NCI-H2029 (cell line): ENCODE measurements at regions not wholly inside any gene's neighbourhood (a gene's known extent, or its start where the extent isn't known, plus 50 kb on each side); places are given as distances from the start of the nearest gene placed in this dataset.

Experiments
- DNase-seq: peaks from one replicate; lab custom pipeline; 2025; lab: John Stamatoyannopoulos, UW

DNA sequence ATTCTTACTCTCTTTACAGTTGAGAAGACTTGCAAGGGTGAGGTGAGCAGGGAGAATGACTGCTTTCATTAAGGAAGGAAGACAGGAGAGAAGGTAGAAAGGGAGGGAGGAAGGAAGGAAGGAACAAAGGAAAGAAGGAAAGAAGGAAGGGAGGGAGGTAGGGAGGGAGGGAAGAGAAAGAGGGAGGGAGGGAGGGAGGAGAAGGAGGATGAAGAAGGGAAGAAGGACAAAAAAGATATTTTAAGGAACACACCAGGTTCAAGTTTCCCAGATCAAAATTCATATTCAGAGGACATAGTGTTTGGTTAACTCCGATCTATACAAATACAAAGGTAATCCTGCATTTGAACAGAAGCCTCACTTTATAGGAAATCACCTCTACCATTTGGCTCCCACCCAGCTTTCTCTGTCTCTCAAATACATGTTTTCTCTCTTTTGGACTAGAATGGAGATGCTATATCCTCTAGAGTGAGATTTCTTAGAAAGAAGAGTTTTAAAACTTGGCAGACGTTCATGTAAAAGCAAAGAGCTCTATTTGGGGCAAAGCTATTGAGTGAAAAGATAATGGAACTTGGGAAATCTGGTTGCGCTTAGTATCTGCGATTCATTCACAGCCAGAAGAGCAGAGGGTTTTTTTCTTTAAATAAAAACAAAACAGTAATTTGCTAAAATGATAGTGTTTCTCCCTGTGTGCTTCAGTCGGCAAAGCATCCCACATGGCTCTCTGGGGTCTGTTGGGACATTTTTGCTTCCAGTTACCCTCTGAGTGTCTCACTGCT, 261.9 kb upstream of the LYZL1 start:
- DNase-seq, result no peak

DNA sequence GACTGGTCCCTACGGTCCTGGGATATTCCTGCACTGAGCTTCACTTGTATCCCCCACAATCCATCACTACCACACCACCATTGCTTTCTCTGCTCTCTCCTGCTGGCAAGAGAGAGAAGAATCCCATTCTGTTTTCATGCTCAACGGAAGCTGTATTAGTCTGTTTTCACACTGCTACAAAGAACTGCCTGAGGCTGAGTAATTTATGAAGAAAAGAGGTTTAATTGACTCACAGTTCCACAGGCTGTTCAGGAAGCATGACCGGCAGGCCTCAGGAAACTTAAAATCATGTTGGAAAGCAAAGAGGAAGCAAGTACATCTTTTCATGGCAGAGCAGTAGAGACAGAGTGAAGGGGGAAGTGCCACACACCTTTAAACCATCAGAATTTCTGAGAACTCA, 260.4 kb upstream of the LYZL1 start:
- DNase-seq, result no peak

DNA sequence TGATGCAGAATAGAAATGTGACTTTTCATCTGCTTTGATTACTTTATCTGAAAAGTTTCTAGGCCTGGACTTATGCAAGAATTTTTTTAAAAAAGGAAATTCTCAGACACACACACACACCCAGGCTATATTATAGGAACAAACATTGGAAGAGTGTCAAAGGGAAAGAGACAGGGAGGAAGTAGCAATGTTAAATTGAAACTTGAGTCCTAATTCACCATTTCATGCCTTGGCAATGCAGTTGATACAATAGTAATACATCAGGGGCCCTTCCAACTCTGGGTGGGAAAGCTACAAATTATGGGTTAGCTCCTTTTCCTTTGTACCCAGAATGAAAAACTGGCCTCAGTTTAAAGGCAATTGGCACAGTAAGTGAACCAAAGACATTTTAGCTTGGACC, 258.0 kb upstream of the LYZL1 start:
- DNase-seq, result no peak

DNA sequence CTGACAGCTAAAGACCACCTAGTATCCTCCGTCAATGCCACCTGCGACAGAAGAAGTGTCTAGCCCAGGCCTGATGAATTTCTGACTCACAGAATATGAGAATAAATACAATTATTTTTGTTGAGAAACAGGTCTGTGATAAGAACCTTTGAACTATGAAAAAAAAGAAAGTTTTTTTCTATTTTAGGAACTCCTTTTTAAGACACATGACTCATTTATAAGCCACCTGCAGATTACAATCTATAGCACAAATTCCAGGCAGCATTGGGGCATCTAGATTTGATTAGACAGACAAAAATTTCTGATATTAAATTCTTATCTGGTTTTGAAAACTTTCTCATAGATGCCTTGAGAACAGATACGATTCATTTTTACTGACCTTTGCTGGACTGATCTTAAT, 256.7 kb upstream of the LYZL1 start:
- no peak for DNase-seq

DNA sequence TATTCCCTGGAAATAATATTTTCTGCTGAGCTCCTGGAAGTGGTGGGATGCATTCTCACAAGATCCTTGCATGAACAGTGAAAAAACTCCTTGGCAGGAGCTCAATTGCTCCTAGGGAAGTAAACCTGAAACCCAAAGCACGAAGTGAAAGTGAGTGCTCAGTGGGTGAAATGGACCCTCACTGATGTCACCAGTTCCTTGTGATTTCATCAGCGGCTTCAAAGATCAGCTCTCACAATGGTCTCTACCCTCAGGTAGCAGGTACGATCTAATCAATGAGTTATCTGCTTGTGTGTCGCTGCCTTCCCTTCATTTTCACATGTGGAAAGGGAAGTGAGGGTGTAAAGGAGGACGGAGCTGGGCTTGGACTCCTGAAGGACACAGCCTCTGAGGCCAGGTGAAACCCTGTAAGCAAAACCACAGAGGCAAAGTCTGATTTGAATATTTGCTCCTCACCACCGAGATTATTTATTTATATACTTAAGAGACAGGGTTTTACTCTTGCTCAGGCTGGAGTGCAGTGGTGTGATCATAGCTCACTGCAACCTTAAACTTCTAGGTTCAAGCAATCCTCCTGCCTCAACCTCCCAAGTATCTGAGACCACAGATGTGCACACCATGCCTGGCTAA, 255.4 kb upstream of the LYZL1 start:
- no peak for DNase-seq

DNA sequence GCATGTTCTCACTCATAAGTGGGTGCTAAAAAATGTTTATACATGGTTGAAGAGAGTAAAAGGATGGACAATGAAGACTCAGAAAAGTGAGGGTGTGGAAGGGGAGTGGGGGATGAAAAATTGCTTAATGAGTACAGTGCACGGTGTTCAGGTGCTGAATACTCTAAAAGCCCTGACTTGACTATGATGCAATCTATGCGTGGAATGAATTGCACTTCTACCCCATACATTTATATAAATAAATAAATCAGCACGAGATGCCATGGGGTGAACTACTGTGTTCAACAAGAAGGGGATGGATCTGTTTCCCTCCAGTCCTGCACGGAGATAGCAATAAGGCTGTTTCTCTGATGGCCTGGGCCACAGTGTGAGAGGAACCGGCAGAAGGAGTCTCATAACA, 254.3 kb upstream of the LYZL1 start:
- no peak for DNase-seq

DNA sequence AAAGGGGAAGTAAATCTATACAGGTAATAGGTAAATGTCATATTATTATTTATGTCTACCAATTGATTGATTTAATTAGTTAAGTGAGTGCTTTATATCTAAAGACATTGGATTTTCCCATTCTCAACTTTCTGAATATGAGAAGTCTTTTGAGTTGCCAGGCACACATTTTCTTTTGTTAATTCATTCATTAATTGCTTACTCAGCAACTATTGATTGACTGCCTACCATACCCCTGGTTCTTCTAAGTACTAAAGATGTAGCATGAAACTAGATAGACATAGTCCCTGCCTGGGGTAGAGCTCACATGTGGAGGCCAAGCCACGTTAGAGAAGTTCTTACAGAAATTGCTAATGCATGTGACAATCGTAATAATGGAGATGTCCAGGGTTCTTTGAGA, 253.1 kb upstream of the LYZL1 start:
- DNase-seq, result no peak

DNA sequence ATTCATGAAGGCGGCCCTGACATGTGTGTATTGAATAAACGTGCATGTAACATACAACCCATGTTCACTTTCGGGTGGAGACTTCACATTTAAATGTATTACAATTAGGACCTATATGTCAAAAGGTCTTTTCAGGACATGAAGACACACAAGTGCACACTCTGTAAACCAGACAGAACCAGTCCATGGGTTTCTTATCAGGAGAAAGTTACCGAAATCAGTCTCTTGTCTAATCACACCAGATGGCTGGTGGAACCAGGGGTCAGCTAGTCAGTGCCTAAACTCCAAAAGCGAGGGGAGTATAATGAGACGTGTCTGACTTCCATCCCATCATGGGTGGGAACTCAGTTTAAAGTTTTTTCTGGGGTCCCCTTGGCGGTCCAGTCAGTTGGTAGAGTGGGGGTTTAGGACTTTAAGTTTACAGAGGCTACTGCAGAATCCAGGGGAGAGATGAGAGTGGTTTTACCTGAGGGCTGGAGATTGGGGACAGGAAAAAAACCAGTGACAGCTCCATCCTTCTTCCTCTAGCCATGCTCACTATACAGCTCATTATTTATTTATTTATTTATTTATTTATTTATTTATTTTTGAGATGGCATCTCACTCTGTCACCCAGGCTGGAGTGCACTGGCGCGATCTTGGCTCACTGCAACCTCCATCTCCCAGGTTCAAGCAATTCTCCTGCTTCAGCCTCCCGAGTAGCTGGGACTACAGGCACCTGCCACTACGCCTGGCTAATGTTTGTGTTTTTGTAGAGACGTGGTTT, 251.3 kb upstream of the LYZL1 start:
- DNase-seq, result no peak

DNA sequence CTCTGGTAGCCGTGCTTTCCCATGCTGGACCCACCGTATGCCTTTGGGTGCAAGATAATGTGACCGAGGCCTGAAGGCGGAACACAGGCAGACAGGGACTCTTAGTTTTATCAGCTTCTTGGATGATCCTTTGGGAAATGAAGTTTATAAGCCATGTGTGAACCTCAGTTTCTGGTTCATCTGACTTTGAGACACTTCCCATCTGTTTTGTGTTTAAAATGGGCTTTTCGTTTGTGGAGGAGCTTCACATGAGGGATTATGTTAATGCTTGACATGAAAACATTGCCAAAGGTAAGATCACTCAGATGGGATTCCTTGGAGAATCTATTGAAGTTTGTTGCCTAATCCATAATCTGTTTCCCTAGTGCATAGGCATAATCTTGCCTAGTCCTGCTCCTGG, 249.8 kb upstream of the LYZL1 start:
- DNase-seq, result no peak

DNA sequence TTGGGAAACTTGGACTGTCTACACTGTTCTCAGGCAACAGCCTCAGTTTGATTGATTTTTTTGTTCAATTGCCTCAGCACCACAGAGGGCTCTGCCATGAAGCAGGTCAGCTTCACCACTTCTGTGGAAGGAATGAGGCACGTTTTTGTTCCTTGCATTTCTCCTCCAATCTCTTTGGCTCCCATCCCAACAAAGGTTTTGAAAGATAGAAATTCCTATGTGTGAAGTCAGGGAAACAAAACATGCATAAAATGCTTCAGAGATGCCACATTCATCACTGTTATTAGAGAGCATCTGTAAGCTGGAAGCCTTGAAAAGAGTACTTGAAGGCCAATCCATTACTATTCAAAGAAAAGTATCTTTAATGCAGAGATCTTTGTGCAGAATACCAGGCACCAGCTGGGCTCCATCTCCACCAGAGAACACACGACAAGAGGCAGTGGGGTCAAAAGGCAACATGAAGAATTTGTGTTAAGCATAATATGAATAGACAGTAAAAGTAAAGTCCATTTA, 249.1 kb upstream of the LYZL1 start:
- no peak for DNase-seq

DNA sequence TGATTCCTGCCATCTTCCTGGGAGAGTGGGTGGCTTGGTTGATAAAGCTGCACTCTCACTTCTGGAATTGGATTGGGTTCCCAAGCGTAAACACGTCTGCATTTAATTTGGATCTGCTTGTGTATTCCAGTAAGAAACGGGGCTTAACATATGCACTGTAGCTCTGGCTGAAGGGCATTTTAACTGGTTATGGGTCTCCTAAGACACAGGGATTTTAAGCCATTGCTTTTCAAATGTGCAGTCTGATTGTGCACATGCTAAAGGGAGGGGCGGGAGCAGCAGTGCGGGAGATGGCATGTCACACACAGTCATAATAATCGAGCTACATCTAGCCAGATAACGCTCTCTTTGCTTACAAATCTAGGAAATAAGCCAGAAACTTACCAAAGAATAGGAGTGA, 247.3 kb upstream of the LYZL1 start:
- DNase-seq, result no peak

DNA sequence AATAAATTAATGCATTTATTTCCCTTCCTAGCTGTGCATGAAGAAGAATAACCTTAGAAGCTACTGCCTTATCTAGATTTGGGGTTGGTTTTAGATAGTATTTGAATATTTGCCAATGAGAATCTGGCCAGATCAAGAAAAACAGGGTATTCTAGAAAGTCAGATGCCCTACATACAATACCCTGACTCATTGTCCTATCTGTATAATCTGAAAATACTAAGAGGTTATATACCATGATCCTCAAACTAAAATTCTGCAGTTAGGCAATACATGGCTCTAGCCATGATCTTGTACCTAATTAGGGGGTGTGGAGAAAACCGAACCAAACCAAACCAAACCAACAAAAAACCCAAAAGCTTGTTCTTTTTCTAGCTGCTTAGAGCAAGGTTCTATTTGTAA, 240.4 kb upstream of the LYZL1 start:
- no peak for DNase-seq

DNA sequence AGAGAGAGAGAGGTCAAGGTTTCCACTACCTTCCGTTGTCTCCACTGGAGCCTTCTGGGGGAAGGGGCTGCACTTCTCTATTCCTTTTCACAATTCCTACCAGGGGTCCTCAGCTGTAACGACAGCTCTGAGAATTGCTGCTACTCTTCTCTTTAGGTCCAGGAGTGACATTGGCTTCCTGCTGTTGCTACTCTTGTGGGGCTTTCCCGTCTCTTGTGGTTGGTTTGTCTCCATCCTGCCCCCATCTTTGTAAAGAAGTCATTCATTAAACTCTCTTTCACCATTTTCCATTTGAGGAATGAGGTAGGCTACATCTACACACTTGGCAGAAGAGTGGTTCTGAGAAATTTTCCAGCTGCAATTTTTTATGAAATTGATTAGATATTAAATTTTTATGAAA, 238.8 kb upstream of the LYZL1 start:
- DNase-seq, result no peak

DNA sequence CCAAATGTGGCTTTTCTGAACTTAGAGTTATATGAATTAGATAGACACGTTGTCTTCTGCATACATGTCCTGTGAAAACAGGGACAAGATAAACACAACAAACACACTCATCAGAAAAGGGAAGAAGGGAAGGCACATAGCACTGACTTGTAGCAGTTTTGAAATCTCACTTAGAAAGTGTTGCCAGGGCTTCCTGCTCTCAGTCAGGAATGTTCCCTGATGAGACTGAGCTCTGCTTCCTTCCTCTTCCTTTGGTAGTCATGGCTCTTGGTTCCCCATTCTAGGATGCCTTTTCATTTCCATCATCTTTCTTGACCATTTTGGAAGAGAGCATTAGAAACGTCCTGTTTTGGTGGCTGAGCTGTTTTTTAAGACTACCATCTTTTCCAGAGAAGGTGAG, 233.8 kb upstream of the LYZL1 start:
- no peak for DNase-seq

DNA sequence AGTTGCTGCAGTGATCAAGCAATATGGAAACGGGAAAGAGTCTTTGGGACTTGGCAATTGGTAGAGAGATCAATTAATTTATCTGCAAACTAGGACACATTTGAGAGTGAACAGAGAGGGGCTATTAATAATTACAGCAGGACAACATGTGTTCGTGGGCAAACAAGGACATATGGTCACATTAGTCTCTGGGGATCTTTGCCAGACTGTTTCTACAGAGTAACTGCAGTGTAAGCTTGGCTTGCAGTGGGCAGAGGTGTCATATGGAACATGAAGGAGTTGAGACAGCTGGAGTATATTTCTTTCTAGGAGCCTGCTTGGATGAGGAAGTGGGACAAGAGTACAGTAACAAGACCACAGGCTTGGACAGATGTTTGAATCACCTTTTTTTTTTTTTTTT, 232.1 kb upstream of the LYZL1 start:
- no peak for DNase-seq

DNA sequence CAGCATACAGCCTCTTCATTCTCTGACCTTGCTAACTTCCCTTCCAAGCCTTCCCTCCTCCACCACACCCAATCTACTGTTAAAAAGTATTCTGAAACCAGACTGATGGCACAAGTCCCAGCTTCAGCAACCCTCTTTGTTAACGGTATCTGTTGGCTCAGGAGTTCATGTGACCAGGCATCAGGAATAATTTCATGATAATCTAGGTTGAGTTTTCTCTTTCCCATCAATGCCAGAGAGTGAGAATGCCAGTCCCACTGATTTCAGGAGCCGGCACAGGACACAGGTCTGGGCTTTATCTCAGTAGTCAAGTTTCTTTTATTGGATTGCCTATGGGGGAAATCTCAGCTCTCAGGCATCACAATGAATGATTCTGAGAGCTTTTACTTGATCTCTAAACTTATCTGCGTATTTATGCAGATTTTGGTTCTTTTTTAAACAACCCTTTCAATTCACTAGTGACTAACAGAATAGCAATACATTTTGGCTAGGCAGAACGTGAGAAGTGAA, 231.0 kb upstream of the LYZL1 start:
- no peak for DNase-seq

DNA sequence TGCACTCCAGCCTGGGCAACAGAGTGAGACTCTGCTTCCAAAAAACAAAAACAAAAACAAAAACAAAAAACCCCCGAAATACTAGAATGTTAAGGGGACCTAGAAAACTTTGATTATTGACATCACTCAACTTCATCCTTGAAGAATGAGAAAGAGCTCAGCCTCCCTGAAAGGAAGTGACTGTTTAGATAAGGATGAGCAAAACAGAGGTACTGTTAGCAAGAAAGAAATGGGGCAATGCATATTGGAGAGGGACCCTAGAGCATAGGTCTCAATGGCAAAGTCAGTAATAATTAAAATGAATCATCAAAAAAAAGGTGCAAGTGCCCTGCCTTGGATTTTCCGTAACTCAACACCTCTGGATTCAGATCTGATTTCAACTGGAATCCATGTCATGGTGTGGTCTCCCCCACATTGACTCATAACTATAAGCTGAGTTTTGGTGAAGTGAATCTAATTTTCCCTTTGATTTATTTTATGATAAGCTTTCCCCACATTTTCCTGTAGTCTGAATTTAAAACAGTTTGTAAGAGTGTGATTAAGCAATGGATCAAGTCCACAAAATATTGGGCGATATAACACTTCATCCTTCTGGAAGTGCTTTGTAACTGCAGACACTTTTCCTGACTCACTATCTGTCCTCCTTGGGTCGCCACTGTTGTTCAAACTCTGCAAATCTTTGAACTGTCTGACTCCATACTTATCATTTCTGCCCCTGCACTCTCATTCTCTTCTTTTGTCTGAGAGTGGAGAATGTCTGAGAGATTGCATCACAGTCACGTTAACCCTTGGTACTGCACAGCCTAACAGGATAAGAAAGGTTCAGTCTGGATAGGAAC, 224.8 kb upstream of the LYZL1 start:
- no peak for DNase-seq

DNA sequence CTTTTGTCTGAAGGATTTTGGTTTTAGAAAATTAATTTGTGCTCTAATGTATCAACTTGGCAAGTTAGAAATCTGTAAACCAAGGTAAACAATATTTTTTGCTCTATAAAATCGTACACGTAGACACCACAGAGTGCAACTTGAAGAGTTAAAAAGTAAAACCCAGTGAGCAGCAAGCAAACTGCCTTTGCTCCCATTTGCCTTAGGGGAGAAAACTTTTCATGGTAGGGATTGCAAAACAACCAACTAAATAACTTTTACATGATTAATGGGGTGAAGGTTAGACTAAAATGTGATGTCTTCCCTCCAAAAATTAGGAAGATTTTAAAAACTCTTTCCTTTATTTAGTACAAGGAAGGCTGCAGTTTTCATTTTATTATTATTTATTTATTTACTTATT, 224.2 kb upstream of the LYZL1 start:
- DNase-seq, result no peak

DNA sequence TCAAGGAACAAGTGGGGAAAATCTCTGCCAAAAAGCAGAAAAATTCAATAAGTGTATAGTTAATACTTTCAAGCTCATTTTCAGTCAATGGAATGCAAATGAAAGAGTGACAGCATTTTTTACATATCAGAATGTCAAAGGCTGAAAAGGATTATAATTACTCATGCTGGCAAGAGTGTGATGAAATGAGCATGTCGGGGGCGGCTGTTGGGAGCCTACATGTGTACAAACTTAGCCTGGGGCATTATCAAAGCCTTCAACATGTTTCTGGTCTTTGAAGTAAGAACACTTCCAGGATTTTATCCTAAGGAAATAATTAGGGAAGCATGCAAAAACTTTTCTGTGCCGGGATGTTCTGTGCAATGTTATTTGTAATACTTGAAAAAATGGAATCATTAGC, 221.7 kb upstream of the LYZL1 start:
- no peak for DNase-seq

DNA sequence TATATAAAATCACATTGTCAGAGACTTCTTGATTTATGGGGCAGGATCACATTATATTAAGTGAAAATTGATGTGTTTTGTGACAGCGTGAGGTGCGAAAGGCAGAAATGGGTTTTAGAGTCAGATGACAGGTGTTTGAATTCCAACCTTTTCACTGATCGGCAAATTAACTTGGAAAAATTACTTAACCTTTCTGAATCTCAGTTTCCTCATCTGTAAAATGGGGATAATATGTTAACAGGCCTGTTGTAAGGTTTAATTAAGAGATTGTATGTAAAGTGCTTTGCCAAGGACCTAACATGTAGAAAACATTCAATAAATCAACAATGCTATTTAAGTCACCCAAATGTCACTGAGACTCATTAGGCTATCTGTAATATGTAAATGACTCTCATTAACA, 221.2 kb upstream of the LYZL1 start:
- no peak for DNase-seq

DNA sequence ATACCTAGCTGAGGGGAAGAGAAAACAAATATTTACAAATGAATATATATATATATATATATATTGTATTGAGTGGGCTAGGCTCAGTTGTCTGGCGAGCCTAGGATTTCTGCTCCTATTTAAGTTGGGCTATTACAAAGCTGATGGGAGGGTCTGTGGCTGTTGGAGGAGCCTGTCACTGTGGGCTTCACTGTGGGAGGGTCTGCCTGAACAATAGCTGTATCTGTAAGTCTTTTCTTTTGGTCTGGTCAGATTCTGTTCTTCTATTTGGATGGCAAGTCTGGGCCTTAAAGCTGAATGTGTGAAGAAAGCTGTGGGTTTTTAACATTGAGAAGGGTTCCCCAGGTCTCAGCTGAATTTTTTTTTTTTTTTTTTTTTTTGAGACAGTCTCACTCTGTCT, 220.6 kb upstream of the LYZL1 start:
- DNase-seq, result no peak

DNA sequence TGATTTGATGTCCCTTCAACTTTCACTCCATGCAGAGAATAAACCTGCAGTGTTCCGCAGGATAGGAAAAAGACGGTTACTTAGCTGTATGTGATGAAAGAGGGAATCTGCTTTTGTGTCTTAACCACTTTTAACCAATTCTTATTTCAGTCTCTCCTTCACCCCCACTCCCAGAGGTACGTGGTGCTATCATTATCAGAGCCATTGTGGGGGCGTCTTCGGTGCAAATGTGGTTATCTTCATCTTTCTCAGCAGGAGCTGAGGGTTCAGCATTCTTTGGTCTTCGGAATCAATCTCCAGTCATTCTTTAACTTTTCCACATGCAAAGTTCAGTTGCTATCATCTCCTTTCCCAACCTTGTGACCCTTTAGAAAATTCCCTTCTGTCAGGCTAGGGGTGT, 219.9 kb upstream of the LYZL1 start:
- no peak for DNase-seq
